ENCODE measurements at regions not wholly inside any gene's neighbourhood (a gene's known extent, or its start where the extent isn't known, plus 50 kb on each side); places are given as distances from the start of the nearest gene placed in this dataset.

GRCh38 chr10:81817596-81818170, 57.3 kb upstream of the NRG3 start:
- DNase-seq (ENCODE audit: low spot score) (no peak), ATAC-seq (ENCODE audit: low read depth) (no peak)

DNA sequence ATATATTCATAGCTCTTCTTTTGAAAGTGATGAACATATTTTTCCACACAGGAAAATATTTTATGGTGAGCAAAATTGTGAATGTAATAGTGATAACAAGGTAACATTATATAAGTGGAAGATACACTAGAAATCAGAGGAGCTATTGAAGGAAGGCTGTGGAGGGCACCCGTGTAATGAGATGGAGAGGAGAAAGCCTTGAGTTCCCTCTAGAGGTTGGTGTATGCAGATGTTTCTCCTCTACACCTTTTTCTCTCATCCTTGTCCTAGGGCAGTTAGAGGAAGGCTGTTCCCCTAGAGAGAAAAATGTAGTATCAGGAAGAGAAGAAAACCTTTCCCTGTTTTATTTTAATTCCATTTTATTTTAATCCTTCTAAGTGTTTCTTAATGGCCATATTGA, 54.6 kb upstream of the NRG3 start:
- TF ChIP-seq, protein P1, sequence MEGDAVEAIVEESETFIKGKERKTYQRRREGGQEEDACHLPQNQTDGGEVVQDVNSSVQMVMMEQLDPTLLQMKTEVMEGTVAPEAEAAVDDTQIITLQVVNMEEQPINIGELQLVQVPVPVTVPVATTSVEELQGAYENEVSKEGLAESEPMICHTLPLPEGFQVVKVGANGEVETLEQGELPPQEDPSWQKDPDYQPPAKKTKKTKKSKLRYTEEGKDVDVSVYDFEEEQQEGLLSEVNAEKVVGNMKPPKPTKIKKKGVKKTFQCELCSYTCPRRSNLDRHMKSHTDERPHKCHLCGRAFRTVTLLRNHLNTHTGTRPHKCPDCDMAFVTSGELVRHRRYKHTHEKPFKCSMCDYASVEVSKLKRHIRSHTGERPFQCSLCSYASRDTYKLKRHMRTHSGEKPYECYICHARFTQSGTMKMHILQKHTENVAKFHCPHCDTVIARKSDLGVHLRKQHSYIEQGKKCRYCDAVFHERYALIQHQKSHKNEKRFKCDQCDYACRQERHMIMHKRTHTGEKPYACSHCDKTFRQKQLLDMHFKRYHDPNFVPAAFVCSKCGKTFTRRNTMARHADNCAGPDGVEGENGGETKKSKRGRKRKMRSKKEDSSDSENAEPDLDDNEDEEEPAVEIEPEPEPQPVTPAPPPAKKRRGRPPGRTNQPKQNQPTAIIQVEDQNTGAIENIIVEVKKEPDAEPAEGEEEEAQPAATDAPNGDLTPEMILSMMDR (IDR thresholded peaks at IDR 0.05; ENCODE audit: poor library complexity, severe bottlenecking), result peak; percentile 39
- ATAC-seq (ENCODE audit: low read depth), result peak; percentile 75
- Histone ChIP-seq H3K36me3 (ENCODE audit: low read depth) (no peaks in the 10 kb centered on the region), H3K4me1 (ENCODE audit: insufficient read depth, poor library complexity, severe bottlenecking) (no peaks in the 10 kb centered on the region), H3K4me3 (ENCODE audit: severe bottlenecking) (no peak overlapping the region), H3K9me3 (ENCODE audit: severe bottlenecking) (no peaks in the 10 kb centered on the region), H3K27me3 (ENCODE audit: insufficient read depth, poor library complexity, severe bottlenecking) (no peaks in the 10 kb centered on the region), H3K27ac (ENCODE audit: poor library complexity, severe bottlenecking) (no peak overlapping the region)
- no peak for DNase-seq (ENCODE audit: low spot score)

More at GRCh38 chr10:81817596-81818170, 57.3 kb upstream of the NRG3 start:
- H3K27me3 ChIP-seq (ENCODE audit: insufficient read depth, poor library complexity, severe bottlenecking), result no peaks in the 10 kb centered on the region
- no peaks in the 10 kb centered on the region for H3K4me1 ChIP-seq (ENCODE audit: insufficient read depth, poor library complexity, severe bottlenecking)
- H3K4me3 ChIP-seq (ENCODE audit: severe bottlenecking), result no peak overlapping the region
- no peaks in the 10 kb centered on the region for H3K9me3 ChIP-seq (ENCODE audit: severe bottlenecking)
- TF ChIP-seq, protein P1 (IDR thresholded peaks at IDR 0.05; ENCODE audit: poor library complexity, severe bottlenecking), result no peak
- no peaks in the 10 kb centered on the region for H3K36me3 ChIP-seq (ENCODE audit: low read depth)
- H3K27ac ChIP-seq (ENCODE audit: poor library complexity, severe bottlenecking), result no peak overlapping the region

All from RWPE2 (cell line).